Body of pancreas (tissue), 4 donors: ENCODE measurements at regions not wholly inside any gene's neighbourhood (a gene's known extent, or its start where the extent isn't known, plus 50 kb on each side); places are given as distances from the start of the nearest gene placed in this dataset.
"Not testable (repeated sequence)": the region's sequence is repeated elsewhere in the genome, so short reads cannot be mapped to it uniquely, and the experiment has no call there.

Experiments
- ATAC-seq: fragments of 150-250 bp; one replicate; pipeline ENCODE4 v1.9.1; 2016
- DNase-seq, 4 donors: peaks; one replicate each; pipeline ENCODE4 v3.0.0-alpha.2; 2019
- H3K27ac ChIP-seq, 4 donors: fragments of 200-600 bp; sonication (generic); 1 replicate in 3 of 4; 2 replicates in 1 of 4; pipeline versions ENCODE4 v1.5.1 to v1.6.1; 2016 to 2019; ENCODE audit warnings: mild to moderate bottlenecking in 1 of 4, mixed read lengths in 1 of 4, moderate library complexity in 1 of 4
- H3K27me3 ChIP-seq, 2 donors: fragments of 200-600 bp; sonication (generic); one replicate each; pipeline ENCODE4 v1.6.0; 2016; ENCODE audit warnings: mild to moderate bottlenecking in 1 of 2
- H3K36me3 ChIP-seq, 2 donors: fragments of 200-600 bp; sonication (generic); replicated peaks in 1 of 2; 2 replicates each; pipeline ENCODE4 v1.5.1; 2016; ENCODE audit warnings: low read depth in 2 of 2; ENCODE audit not compliant: insufficient read depth in 1 of 2
- H3K4me1 ChIP-seq: fragments of 200-600 bp; sonication (generic); one replicate; pipeline ENCODE4 v1.6.0; 2016
- H3K4me3 ChIP-seq, 2 donors: fragments of 200-600 bp; sonication (generic); 1 replicate in 1 of 2; 2 replicates in 1 of 2; pipeline ENCODE4 v1.5.1; 2016 to 2019
- H3K9me3 ChIP-seq, 3 donors: fragments of 200-600 bp; sonication (generic); 1 replicate in 2 of 3; 2 replicates in 1 of 3; pipeline ENCODE4 v1.5.1; 2016
- CTCF ChIP-seq, 7 experiments: fragments of 450-650 bp in 4 of 7; fragments of 200-600 bp in 3 of 7; sonication (generic) in 3 of 7; IDR thresholded peaks; one replicate each; pipeline ENCODE4 v1.5.1; 2016 to 2019; ENCODE audit warnings: antibody characterized with exemption in 7 of 7
- POLR2A ChIP-seq, 3 donors: fragments of 450-650 bp; IDR thresholded peaks; one replicate each; pipeline ENCODE4 v1.6.1; 2016; ENCODE audit warnings: antibody characterized with exemption in 3 of 3, mild to moderate bottlenecking in 2 of 3
- WGBS, 2 donors: methylation state at CpG; one replicate each; pipeline ENCODE4 v1.1.5; 2017; 5-methylcytosine and 5-hydroxymethylcytosine counted together
- intact Hi-C: fragments of 100-400 bp; cut with DNase I; formaldehyde crosslinking; loops from one replicate; pipeline ENCODE4 v1.15.1; 2023

DNA sequence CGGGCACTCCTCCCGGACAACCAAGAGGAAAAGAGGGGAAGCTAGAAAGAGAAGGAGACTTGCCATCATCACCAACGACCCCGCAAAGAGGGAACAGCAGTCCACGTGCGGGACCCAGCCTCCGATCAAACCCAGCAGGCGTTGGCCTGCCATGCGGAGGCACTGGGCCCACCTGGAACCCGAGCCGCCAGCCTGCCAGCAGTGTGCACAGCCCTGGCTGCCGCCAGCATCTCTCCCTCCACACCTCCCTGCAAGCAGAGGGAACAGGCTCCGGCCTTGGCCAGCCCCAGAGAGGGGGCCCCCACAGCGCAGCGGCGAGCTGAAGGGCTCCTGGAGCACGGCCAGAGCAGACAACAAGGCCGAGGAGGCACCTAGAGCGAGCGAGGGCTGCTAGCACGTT is 1244.7 kb upstream of the B3GALT2 start:
- no peaks in the 10 kb centered on the region for H3K27me3 ChIP-seq
- no peaks in the 10 kb centered on the region for H3K36me3 ChIP-seq
- no peak overlapping the region for H3K27ac ChIP-seq
- 74 to 79% methylated on average over 12 to 21 of the region's 21 CpGs for WGBS, 2 donors
- TF ChIP-seq POLR2A (IDR thresholded peaks at IDR 0.05): no peak
- no peak for TF ChIP-seq CTCF (IDR thresholded peaks at IDR 0.05)
- no peaks in the 10 kb centered on the region for H3K9me3 ChIP-seq
- no peaks in the 10 kb centered on the region for H3K4me1 ChIP-seq
- intact Hi-C loops: no loop called here
- no peak for ATAC-seq
- H3K4me3 ChIP-seq: no peak overlapping the region
- no peak for DNase-seq

GRCh38 chr1:194420706-194421105 is 1234.3 kb upstream of the B3GALT2 start:
- no peak for ATAC-seq
- TF ChIP-seq CTCF (IDR thresholded peaks at IDR 0.05) (no peak), POLR2A (IDR thresholded peaks at IDR 0.05) (no peak)
- intact Hi-C loops: no loop called here
- Histone ChIP-seq H3K4me1 (no peaks in the 10 kb centered on the region), H3K9me3 (peaks cover 0 to 10% (median 0%) of the 10 kb centered on the region in 3 donors), H3K4me3 (no peak overlapping the region), H3K36me3 (no peaks in the 10 kb centered on the region), H3K27ac (no peak overlapping the region), H3K27me3 (no peaks in the 10 kb centered on the region)
- no peak for DNase-seq
- WGBS, 2 donors: 50 to 74% methylated on average over 2 to 4 of the region's 4 CpGs

GRCh38 chr1:194419721-194420120 is 1233.3 kb upstream of the B3GALT2 start:
- Histone ChIP-seq H3K4me1 (no peaks in the 10 kb centered on the region), H3K4me3 (no peak overlapping the region), H3K9me3 (peaks cover 0 to 10% (median 0%) of the 10 kb centered on the region in 3 donors), H3K36me3 (no peaks in the 10 kb centered on the region), H3K27ac (no peak overlapping the region), H3K27me3 (no peaks in the 10 kb centered on the region)
- TF ChIP-seq CTCF (IDR thresholded peaks at IDR 0.05) (no peak), POLR2A (IDR thresholded peaks at IDR 0.05) (no peak)
- ATAC-seq: no peak
- intact Hi-C loops: no loop called here
- no peak for DNase-seq
- 23 to 30% methylated on average over 1 of the region's 1 CpG for WGBS, 2 donors

DNA sequence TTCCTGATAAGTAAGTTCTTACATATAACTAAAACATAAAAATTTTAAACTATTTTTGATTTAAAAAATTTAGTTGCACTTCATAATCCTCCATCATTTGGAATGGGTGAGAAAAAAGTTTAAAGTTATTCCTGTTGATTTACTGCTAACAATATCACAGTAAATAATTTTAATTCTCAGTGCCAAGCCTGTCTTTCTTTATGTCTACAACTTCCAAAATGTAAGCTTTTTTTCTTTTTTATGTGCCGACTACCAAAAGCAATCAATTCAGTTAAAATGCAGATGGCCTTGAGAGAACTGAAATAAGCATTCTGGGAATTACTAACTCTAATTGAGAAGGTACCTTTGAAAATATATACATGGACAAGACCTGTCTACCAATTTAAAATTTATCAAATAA is 1224.3 kb upstream of the B3GALT2 start:
- TF ChIP-seq CTCF (IDR thresholded peaks at IDR 0.05) (no peak), POLR2A (IDR thresholded peaks at IDR 0.05) (no peak)
- no peak for ATAC-seq
- 24 to 56% methylated on average over 1 of the region's 1 CpG for WGBS, 2 donors
- Histone ChIP-seq H3K4me3 (no peak overlapping the region), H3K27ac (no peak overlapping the region), H3K27me3 (no peaks in the 10 kb centered on the region), H3K4me1 (no peaks in the 10 kb centered on the region), H3K9me3 (no peaks in the 10 kb centered on the region), H3K36me3 (no peaks in the 10 kb centered on the region)
- intact Hi-C loops: no loop called here
- no peak for DNase-seq

GRCh38 chr1:194407238-194407637 is 1220.8 kb upstream of the B3GALT2 start:
- intact Hi-C loops, ATAC-seq: not testable (repeated sequence)
- 47 to 49% methylated on average over 2 of the region's 2 CpGs for WGBS, 2 donors

More at GRCh38 chr1:194407238-194407637, 1220.8 kb upstream of the B3GALT2 start:
- not testable (repeated sequence) for H3K27ac ChIP-seq, H3K4me3 ChIP-seq, H3K36me3 ChIP-seq, DNase-seq, H3K4me1 ChIP-seq, H3K9me3 ChIP-seq, H3K27me3 ChIP-seq
